HCT116 (cell line): ENCODE measurements at regions not wholly inside any gene's neighbourhood (a gene's known extent, or its start where the extent isn't known, plus 50 kb on each side); places are given as distances from the start of the nearest gene placed in this dataset.

Experiments
- ATAC-seq: fragments of 200-7000 bp; cut with Tn5 transposase; 2 replicates; pipeline ENCODE4 v1.9.1; 2020; ENCODE audit warnings: mild to moderate bottlenecking, moderate library complexity
- BruUV-seq: library from RNA; stranded (reverse); fragments of 400-500 nt; replicated peaks from 2 replicates; lab custom pipeline; 2021; lab: Mats Ljungman, UMichigan
- CTCF ChIA-PET: fragments of 300-600 bp; sonication (Branson Sonifier 250); formaldehyde crosslinking; loops from one replicate; lab custom pipeline; 2021; ENCODE audit warnings: antibody characterized with exemption; lab: Charles Lee
- POLR2A ChIA-PET: fragments of 300-600, 350-600 bp; sonication (Branson Sonifier 250); formaldehyde crosslinking; loops from one replicate; lab custom pipeline; 2021; ENCODE audit warnings: antibody characterized with exemption; lab: Charles Lee
- RAD21 ChIA-PET, 2 experiments: fragments of 300-600 bp; sonication (Branson Sonifier 250); formaldehyde crosslinking; loops; one replicate each; lab custom pipeline; 2023; ENCODE audit warnings: low total read pairs in 2 of 2; ENCODE audit not compliant: uncharacterized antibody in 2 of 2, unreplicated experiment in 2 of 2, low non-redundant PET in 1 of 2; lab: Charles Lee
- DNase-seq: peaks from one replicate; pipeline ENCODE4 v3.0.0-alpha.2; 2010; ENCODE audit warnings: low read depth, low spot score
- H2AFZ ChIP-seq: fragments of 200-600 bp; shearing (Covaris generic), sonication (generic); 2 replicates; pipeline ENCODE4 v1.6.1; 2017; ENCODE audit warnings: low read depth, mixed run types, mixed read lengths, antibody characterized with exemption, low read length; ENCODE audit not compliant: poor library complexity, severe bottlenecking
- H3K27ac ChIP-seq: 2 replicates; pipeline ENCODE4 v1.5.1; 2012; ENCODE audit warnings: low read depth, low read length
- H3K27me3 ChIP-seq: fragments of 200-600 bp; sonication (generic); 2 replicates; pipeline ENCODE4 v1.6.1; 2016; ENCODE audit warnings: mixed run types, low read length, mixed read lengths; ENCODE audit not compliant: insufficient read depth
- H3K36me3 ChIP-seq, 2 experiments: fragments of 200-500 bp in 1 of 2; fragments of 200-600 bp in 1 of 2; sonication (Bioruptor generic) in 1 of 2; sonication (generic) in 1 of 2; 2 replicates each; pipeline versions ENCODE4 v1.5.1 to v1.6.1; 2014 to 2016; ENCODE audit warnings: low read length in 2 of 2, inconsistent platforms in 1 of 2, mixed read lengths in 1 of 2, mixed run types in 1 of 2; ENCODE audit not compliant: insufficient read depth in 2 of 2, control insufficient read depth in 1 of 2
- H3K4me1 ChIP-seq, 2 experiments: fragments of 200-600 bp in 1 of 2; sonication (generic) in 1 of 2; 2 replicates each; pipeline versions ENCODE4 v1.5.1 to v1.6.1; 2012 to 2017; ENCODE audit warnings: low read length in 2 of 2, inconsistent platforms in 1 of 2, mild to moderate bottlenecking in 1 of 2, mixed read lengths in 1 of 2, mixed run types in 1 of 2, moderate library complexity in 1 of 2; ENCODE audit not compliant: insufficient read depth in 2 of 2, control insufficient read depth in 1 of 2
- H3K4me2 ChIP-seq: fragments of 200-600 bp; sonication (generic); 2 replicates; pipeline ENCODE4 v1.6.1; 2017; ENCODE audit warnings: mixed run types, low read length, mixed read lengths
- H3K4me3 ChIP-seq, 2 experiments: fragments of 200-600 bp in 1 of 2; sonication (generic) in 1 of 2; replicated peaks in 1 of 2; 2 replicates each; pipeline ENCODE4 v1.5.1; 2011 to 2016; ENCODE audit warnings: low read length in 2 of 2, control low read depth in 1 of 2, low read depth in 1 of 2, mild to moderate bottlenecking in 1 of 2, mixed read lengths in 1 of 2, mixed run types in 1 of 2
- H3K79me2 ChIP-seq: fragments of 200-600 bp; sonication (generic); 2 replicates; pipeline ENCODE4 v1.6.1; 2017; ENCODE audit warnings: mild to moderate bottlenecking, mixed run types, low read length, moderate library complexity, mixed read lengths; ENCODE audit not compliant: insufficient read depth
- H3K9ac ChIP-seq: fragments of 200-600 bp; sonication (generic); 2 replicates; pipeline ENCODE4 v1.6.1; 2016; ENCODE audit warnings: low read length, mixed read lengths
- H3K9me2 ChIP-seq: fragments of 200-600 bp; sonication (generic), shearing (Covaris generic); 2 replicates; pipeline ENCODE4 v1.6.1; 2017; ENCODE audit warnings: mixed run types, mild to moderate bottlenecking, moderate library complexity; ENCODE audit not compliant: insufficient read depth
- H3K9me3 ChIP-seq, 2 experiments: fragments of 200-500 bp in 1 of 2; fragments of 200-600 bp in 1 of 2; sonication (Bioruptor generic) in 1 of 2; sonication (generic) in 1 of 2; 2 replicates each; pipeline ENCODE4 v1.6.1; 2014 to 2017; ENCODE audit warnings: low read length in 2 of 2, mixed read lengths in 2 of 2, inconsistent platforms in 1 of 2, low read depth in 1 of 2, mild to moderate bottlenecking in 1 of 2, mixed run types in 1 of 2, moderate library complexity in 1 of 2; ENCODE audit not compliant: control insufficient read depth in 1 of 2, insufficient read depth in 1 of 2
- H4K20me1 ChIP-seq: fragments of 200-600 bp; sonication (generic), shearing (Covaris generic); 2 replicates; pipeline ENCODE4 v1.6.1; 2017; ENCODE audit warnings: mixed run types, mild to moderate bottlenecking, moderate library complexity; ENCODE audit not compliant: insufficient read depth
- CBX3 ChIP-seq: IDR thresholded peaks from 2 replicates; pipeline ENCODE4 v1.6.1; 2012; ENCODE audit warnings: low read depth
- CEBPB ChIP-seq: IDR thresholded peaks from 2 replicates; pipeline ENCODE4 v1.6.1; 2012; ENCODE audit warnings: low read depth
- EGR1 ChIP-seq: IDR thresholded peaks from 2 replicates; pipeline ENCODE4 v1.6.1; 2012; ENCODE audit warnings: low read depth
- EZH2phosphoT487 ChIP-seq: fragments of 200-600 bp; IDR thresholded peaks from 2 replicates; pipeline ENCODE4 v1.6.1; 2018; ENCODE audit warnings: antibody characterized with exemption, borderline replicate concordance
- FOSL1 ChIP-seq: IDR thresholded peaks from 2 replicates; pipeline ENCODE4 v1.6.1; 2012; ENCODE audit warnings: low read depth
- JUND ChIP-seq: IDR thresholded peaks from 2 replicates; pipeline ENCODE4 v1.6.1; 2012
- POLR2A ChIP-seq: IDR thresholded peaks from 2 replicates; pipeline ENCODE4 v1.7.0; 2011; ENCODE audit warnings: borderline replicate concordance; ENCODE audit not compliant: insufficient read depth, insufficient read length; ENCODE audit errors: extremely low read depth
- POLR2AphosphoS5 ChIP-seq: IDR thresholded peaks from 2 replicates; pipeline ENCODE4 v1.6.1; 2011; ENCODE audit warnings: mild to moderate bottlenecking, low read depth, low read length, moderate library complexity
- SIN3A ChIP-seq: IDR thresholded peaks from 2 replicates; pipeline ENCODE4 v1.6.1; 2012; ENCODE audit warnings: low read depth
- SRF ChIP-seq: IDR thresholded peaks from 2 replicates; pipeline ENCODE4 v1.6.1; 2012; ENCODE audit warnings: low read depth
- YY1 ChIP-seq: IDR thresholded peaks from 2 replicates; pipeline ENCODE4 v1.6.1; 2011; ENCODE audit warnings: low read length, low read depth, moderate library complexity, mild to moderate bottlenecking; ENCODE audit not compliant: insufficient replicate concordance; ENCODE audit errors: extremely low read depth
- ZFX ChIP-seq: fragments of 450-650 bp; IDR thresholded peaks from 2 replicates; pipeline ENCODE4 v1.6.1; 2017
- intact Hi-C: fragments of 100-400 bp; cut with micrococcal nuclease; formaldehyde crosslinking; loops from 2 replicates; pipeline ENCODE4 v1.10.0; 2022

- POLR2A ChIA-PET: no interaction called here
Measured at GRCh38 chr6:126285871-126286365, 54.0 kb upstream of the CENPW start.

More at GRCh38 chr6:126285871-126286365, 54.0 kb upstream of the CENPW start:
- Histone ChIP-seq H3K27me3 (no peaks in the 10 kb centered on the region), H3K4me3 (no peak overlapping the region), H3K9ac (no peak overlapping the region), H3K4me1 (no peaks in the 10 kb centered on the region), H3K36me3 (no peaks in the 10 kb centered on the region), H3K27ac (no peak overlapping the region), H3K79me2 (no peaks in the 10 kb centered on the region), H3K9me2 (no peaks in the 10 kb centered on the region), H4K20me1 (no peaks in the 10 kb centered on the region), H3K9me3 (no peaks in the 10 kb centered on the region), H3K4me2 (no peak overlapping the region), H2AFZ (no peak overlapping the region)
- DNase-seq (no peak), ATAC-seq (no peak)
- intact Hi-C loops: no loop called here
- CTCF ChIA-PET: no interaction called here
- no TSS peak for BruUV-seq
- RAD21 ChIA-PET: no interaction called here
- no peak for TF ChIP-seq CEBPB
- no peak for TF ChIP-seq CBX3
- TF ChIP-seq FOSL1: no peak
- TF ChIP-seq YY1: no peak
- TF ChIP-seq SIN3A: no peak
- no peak for TF ChIP-seq JUND
- TF ChIP-seq POLR2AphosphoS5: no peak
- no peak for TF ChIP-seq EZH2phosphoT487
- TF ChIP-seq EGR1: no peak
- TF ChIP-seq SRF: no peak
- no peak for TF ChIP-seq POLR2A
- no peak for TF ChIP-seq ZFX
